ENCODE measurements at regions not wholly inside any gene's neighbourhood (a gene's known extent, or its start where the extent isn't known, plus 50 kb on each side); places are given as distances from the start of the nearest gene placed in this dataset.

DNA sequence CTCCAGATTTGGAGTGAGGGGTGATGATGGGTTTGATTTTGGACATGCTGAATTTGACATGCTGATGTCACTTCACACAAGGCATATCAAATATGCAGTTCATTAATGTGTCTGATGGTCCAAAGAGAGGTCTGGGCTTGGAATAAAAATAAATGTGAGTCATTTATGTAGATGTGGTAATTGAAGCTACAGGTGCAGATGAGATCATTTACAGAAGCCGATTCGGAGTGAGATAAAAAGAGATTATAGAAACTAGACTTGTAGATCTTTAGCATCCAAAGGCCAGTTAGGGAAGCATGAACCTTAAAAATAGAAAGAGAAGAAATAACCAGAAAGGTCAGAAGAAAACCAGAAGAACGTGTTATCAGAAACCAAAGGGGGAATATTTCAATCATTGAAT, 350.9 kb upstream of the ZP4 start:
- DNase-seq: no peak

DNA sequence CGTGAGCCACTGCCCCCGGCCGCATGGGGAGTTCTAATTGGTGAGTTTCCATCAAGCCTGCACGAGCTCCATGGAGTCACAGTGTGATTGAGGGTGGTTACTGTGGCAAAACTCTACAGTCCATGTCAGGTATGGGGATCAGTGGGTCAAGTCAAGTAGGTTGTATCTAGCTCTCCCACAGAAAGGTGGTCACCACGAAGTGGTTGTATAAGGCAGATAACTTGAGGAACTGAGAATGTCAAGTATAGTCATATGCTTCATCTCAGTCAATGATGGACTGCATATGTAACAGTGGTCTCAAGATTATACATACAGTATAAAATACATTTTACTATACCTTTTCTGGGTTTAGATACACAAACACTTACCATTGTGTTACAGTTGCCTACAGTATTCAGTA, 348.6 kb upstream of the ZP4 start:
- DNase-seq: no peak

GRCh38 chr1:238233966-238234365, 343.2 kb upstream of the ZP4 start:
- DNase-seq: no peak

GRCh38 chr1:238232084-238232710, 341.5 kb upstream of the ZP4 start:
- DNase-seq: no peak

- no peak for DNase-seq
Observed at GRCh38 chr1:238226810-238227209, 336.1 kb upstream of the ZP4 start.

- peak; percentile 58 for DNase-seq
Observed at GRCh38 chr1:238223076-238223640, 332.4 kb upstream of the ZP4 start.

DNA sequence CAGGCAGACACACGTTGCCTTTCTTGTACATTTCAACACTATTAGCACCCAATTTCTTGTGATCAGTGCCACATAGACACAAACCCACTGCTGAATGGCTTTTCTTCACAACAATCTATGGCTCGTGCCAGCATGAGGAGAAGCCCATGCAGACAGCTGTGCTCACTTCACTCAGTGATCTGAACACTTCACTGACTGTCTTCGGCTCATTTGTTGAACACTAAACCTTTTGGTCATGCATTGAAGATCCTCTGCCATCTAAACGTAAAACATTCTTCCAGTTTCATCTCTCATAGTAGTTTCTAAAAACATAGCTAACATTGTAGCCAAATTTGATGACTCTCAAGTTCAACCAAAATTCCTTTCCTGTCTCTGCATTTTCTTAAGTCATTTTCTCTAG, 331.0 kb upstream of the ZP4 start:
- no peak for DNase-seq

DNA sequence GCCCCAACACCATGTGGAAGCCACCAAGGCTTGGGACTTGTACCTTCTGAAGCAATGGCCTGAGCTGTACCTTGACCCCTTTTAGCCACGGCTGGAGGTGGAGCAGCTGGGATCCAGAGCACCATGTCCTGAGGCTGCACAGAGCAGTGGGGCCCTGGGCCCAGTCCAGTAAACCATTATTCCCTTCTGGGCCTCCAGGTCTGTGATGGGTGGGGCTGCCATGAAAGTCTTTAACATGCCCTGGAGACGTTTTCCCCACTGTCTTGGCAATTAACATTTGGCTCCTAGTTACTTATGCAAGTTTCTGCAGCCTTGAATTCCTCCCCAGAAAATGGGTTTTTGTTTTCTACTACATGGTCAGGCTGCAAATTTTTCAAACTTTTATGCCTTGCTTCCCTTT, 323.7 kb upstream of the ZP4 start:
- DNase-seq: no peak

GRCh38 chr1:238205045-238205662, 314.4 kb upstream of the ZP4 start:
- DNase-seq: no peak

DNA sequence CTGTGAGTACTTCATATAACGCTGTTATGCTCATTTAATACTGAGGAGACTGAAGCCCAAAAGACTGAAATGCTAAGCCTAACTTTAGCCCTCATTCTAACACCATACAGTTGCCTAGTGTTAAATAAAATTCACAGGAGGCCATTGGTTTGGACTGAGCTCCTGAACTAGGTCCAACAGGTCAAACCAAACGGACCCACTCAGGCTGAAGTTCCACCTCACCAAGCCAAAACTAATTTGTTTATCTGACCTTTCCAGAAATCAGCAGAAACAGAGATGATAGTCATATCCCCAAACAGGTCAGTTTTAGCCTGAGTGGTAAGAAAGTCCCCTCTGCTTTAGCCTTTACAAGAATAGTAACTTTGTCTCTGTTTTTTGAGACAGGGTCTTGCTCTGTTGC, 311.3 kb upstream of the ZP4 start:
- DNase-seq: no peak

GRCh38 chr1:238199325-238199724, 308.6 kb upstream of the ZP4 start:
- no peak for DNase-seq

DNA sequence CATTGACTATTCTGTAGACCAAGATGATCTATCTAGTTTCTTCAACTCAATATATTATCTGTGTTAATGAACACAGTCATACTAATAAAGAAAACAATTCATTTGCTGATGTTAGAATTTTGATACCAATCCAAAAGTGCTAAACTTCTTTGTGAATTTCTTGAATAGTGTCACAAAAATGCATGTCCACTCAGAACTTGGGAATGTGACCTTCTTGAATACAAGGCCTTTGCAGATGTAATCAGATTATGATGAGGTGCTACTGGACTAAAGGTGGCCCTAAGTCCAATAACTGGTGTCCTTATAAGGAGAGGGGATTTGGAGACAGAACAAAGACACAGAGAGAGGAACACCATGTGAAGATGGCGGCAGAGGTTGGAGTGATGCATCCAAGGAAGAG, 305.8 kb upstream of the ZP4 start:
- peak; percentile 42 for DNase-seq

DNA sequence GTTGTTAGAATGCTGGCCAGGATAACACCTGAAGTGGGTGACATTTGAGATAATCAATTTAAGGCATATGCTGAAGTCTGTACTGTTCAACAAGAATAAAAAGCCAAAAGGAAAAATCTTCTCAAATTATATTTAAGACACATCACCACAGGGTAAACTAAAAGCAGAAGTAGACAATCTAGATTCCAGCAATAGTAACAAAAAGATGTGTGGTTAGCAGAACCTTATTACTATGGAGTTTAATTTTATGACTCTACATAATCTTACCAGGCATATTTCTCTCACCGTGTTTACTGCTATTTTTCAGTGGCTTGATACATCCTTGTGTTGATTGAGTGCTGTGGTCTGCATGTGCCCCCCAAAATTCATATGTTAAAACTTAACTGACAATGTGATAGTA, 300.4 kb upstream of the ZP4 start:
- DNase-seq: no peak

DNA sequence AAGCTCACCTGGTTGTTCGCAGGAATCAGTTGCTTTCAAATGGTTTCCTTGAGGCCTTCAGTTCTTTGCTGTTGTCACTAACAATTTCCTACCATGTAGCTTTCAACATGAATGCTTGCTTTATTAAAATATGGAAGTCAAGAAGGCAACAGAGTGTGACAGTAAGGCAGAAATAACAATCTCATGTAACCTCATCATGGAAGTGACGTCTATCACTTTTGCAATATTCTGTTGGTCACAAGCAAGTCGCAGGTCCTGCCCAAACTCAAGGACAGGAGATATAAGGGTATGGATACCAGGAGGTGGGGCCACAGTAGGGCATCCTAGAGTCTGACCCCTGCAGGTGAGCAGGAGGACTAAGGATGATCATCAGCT, 296.8 kb upstream of the ZP4 start:
- DNase-seq: no peak

DNA sequence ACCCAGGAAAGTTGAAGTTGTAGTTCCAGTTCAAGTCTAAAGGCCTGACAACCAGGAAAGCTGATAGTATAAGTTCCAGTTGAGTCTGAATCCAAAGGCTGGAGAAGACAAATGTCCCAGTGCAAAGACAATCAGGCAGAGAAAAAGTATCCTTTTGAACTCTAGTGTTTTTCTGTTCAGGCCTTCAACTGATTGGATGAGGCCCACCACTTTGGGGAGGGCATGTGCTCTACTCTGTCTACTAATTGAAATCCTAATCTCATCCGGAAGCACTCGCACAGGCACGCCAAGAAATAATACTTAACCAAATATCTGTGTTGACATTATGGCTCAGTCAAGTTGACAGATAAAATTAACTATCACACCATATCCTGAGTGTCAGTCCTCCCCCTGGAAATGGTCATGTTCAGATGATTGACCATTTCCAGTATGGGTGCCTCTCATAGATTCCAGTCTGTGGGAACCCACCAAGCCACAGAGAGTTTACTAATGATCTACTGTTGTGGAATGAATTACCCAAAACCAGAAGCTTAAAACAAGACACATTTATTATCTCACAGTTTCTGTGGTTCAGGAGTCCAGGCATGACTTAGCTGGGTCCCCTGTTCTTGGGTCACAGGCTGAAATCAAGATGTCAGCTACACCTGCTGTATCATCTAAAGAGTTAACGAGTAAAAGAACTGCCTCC, 296.3 kb upstream of the ZP4 start:
- no peak for DNase-seq

DNA sequence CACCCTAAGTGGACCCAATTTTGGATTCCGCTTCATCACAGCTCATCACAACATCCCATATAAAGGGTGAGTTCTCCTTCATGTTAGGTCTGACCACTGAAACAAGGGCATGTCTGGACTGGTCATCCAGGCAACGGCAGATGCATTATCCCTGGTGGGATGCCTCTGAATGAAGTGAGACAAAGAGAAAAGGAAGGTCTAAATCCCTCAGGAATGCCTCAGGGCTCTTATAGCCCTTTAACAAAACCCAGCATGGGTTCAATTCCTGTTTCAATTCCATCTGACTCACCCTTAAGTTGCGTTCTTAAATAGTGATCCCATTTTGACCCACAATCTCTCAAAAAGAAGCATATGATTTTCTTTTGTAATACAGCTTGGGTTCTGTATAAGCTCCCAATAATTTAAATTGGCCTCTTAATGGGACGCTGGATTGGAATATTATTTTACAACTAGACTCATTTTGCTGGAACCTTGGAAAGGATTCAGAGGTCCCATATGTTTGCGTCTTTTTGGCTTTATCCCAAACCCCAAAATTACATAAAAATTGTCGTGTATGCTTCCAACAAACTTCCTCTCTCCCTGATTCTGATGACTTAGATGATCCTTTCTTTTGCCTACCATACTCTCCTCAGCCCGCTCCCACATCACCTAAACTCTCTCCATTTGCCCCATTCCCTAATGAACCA, 287.4 kb upstream of the ZP4 start:
- DNase-seq: peak; percentile 72

- DNase-seq: no peak
Observed at GRCh38 chr1:238177351-238177750, 286.6 kb upstream of the ZP4 start.

DNA sequence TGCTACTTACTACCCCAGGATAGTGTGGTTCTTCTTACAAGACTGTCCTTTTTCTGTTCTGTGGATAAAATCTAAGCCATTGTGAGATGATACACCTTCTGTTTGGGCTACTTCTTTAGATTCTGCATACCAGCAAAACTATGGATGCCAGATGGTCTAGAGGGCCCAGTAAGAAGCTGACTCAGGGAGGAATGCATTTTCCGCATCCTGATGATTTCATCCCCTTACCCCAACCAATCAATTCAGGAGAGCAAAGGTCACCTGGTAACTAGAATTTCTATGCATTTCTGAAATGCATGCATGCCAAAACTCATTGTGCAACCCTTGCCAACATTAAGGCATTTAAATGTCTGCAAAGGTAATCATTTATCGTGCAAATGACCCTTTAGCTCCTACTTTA, 285.7 kb upstream of the ZP4 start:
- peak; percentile 56 for DNase-seq

DNA sequence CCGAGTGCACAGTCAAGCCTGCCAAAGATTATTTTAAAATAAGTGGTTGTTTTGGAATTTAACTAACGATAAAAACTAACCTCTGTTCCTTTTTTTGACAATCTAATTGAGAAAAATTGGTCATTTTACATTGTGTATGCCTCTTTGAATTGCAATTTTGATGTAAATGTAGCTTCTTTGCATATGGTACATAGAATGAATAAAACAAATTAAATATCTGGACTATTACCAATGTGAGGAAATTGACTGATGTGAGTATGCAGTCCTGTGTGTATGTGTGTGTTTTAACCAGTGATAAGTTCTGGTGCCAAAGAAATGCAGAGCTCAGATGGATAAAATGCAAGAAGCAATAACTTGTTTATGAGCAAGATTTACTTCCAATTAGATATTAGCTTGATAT, 281.3 kb upstream of the ZP4 start:
- DNase-seq: no peak

- no peak for DNase-seq
Observed at GRCh38 chr1:238161955-238162354, 271.2 kb upstream of the ZP4 start.

- no peak for DNase-seq
Observed at GRCh38 chr1:238153939-238154338, 263.2 kb upstream of the ZP4 start.

GRCh38 chr1:238153253-238153652, 262.5 kb upstream of the ZP4 start:
- DNase-seq: peak; percentile 4

DNA sequence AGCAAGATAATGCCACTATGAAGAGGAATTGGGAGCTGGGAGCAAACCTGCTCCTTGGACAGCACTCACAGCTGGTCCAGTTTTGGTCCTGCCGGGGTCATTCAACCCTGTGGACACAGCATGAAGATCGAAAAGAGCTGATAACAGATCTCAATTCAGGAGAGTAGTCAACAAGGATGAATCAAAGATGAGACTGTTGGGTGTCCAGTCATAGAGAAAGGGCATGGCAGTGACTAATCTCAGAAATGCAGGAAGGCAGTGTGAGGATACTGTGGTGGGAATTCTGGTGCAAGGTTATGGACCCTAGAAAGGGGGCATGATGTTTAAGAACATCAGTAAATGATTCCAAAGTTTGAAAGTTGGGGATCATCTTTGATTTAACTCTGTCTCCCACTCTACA, 261.4 kb upstream of the ZP4 start:
- peak; percentile 34 for DNase-seq

DNA sequence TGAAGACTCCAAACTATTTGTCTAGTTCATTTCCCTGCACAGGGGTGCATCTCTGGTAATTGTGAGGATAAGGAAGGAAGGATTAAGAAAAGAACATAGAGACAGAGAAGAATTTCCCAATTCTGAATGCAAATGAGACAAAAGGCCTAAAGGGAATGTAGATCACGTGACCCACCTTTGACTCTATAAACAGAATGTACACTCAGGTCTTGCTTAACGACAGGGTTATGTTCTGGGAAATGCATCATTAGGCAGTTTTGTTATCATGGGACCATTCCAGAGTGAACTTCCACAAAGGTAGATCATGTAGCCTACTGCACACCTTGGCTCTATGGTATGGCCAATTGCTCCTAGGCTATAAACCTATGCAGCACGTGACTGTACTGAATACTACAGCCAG, 252.3 kb upstream of the ZP4 start:
- no peak for DNase-seq
